ENCODE measurements at regions not wholly inside any gene's neighbourhood (a gene's known extent, or its start where the extent isn't known, plus 50 kb on each side); places are given as distances from the start of the nearest gene placed in this dataset.

DNA sequence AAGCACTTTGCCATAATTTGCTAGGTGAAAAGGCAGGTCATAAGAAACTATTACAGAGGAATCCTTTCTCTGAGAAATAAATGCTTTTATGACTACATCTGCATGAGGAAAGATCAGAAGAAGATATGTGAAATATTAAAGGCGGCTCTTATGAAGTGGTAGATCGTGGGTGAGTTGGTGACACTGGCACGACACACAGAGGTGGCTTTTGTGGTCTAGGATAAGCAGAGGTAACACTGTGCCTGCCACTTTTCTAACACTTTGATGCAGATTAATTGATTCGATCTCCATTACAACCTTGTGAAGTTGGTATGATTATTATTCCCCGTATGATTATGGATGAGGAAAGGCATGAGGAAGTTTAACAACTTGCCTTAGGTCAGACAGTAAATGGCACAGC, 60.0 kb upstream of the ELK3 start:
- DNase-seq (ENCODE audit: low spot score) = no peak

DNA sequence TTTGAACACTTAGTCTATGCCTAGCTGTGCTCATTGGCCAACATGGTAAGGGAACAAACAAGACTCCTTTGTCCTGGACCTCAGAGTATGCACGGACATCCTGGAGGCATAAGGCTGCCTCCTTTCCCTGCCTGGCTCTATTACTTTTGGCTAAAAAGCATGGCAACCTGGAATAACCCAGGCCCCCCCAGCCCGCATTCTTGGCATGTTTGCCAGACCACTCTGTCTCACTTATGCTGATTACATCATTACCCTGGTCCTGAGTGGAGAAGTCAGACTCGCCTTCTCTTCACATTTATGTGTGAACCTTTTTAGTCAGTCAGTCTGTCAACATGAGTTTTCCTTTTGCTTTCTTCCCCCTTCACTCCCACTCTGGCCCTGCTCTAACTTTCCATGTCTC, 58.0 kb upstream of the ELK3 start:
- DNase-seq (ENCODE audit: low spot score) = no peak

DNA sequence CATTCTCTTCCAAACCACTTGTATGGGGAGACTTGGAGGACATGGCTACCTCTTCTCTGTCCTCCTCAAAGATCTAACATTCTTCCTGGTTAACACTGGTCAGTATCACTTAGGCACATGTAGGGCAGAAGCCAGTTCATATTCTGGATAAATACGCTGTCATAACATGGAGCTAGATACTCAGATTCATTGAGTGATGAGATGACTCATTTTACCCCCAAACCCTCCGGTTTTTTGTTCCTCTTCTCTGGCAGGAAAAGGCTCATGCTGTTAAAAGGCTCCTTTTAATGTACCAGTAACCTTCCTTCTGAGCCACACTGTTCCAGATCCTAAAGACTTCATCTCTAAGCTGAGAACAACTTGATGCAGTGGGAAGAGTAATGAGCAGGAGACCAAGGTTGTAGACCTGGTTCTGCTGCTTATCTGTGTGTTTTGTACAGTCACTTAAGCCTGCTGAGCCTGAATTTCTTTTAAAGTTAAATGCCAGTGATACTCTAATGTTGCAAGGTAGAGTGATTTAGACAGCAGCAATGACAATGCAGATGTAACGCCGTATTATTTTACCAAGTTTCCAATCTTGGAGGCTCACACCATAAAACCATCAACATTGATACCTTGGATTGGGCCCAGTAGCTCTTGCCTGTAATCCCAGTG, 57.3 kb upstream of the ELK3 start:
- no peak for DNase-seq (ENCODE audit: low spot score)

DNA sequence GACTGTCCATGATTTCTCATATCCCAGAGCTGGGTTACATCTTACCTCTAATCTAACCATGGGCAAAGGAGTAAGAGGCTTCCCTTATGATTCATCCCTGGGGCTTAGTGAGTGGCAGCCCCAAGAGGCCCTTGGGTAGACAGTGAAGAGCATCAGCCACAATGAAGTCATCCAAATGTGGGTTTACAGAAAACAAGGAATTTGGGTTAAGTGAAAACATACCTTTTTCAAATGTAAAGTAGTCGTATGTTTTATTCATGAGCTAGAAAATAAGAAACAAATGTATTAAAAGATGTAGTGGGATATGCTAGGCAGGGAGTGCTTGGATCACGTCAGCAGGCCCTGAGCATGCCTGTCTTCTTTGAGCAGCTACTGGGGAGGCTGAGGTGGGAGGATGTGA, 54.0 kb upstream of the ELK3 start:
- no peak for DNase-seq (ENCODE audit: low spot score)

DNA sequence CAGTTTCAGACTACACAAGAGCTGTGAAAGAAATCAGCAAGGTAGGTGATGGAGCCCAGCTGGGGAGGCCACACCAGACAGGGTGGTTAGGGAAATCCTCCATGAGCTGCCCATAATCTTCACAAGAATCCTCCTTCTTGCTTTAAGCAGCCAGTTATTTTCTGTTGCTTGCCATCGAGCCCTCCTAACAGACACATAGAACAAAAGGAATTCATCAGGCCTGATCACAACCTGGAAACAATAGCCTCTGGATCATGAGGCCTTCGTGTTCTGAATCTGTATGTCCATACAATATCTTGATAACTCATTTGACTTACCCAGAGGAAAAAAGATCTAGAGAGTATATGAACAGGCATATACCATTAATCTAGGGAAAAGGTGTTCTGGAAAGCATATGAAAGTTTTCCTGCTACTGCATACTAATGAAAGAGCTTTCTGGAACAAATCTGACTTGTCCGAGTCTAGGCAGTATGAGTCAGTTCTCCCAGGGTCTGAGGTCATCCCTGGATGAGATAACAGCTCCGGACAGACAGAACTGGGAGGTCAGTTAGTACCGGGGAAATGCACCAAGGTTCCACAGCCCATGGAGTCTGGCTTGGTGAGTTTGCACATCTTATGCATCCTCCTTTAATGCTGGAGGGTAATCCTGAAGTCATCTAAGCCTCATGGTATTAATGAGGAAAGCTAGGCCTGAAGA, 52.8 kb upstream of the ELK3 start:
- DNase-seq (ENCODE audit: low spot score) = no peak

DNA sequence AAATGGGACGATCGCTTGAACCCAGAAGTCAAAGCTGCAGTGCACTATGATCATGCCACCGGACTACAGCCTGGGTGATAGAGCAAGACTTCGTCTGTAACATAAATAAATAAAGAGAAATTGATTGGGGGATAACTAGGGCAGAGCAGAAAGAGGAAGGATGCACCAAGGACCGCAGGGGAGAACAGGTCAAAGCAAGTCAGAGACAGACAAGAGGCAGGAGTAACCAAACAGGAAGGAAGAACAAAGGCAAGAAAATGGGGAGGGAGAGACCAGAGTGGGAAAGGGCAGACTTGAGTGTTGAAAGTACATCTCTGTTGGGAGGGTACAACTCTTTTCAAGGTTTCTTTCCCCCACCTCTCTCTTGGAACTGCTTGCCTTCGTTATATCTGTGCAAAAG, 50.8 kb upstream of the ELK3 start:
- DNase-seq (ENCODE audit: low spot score) = no peak

DNA sequence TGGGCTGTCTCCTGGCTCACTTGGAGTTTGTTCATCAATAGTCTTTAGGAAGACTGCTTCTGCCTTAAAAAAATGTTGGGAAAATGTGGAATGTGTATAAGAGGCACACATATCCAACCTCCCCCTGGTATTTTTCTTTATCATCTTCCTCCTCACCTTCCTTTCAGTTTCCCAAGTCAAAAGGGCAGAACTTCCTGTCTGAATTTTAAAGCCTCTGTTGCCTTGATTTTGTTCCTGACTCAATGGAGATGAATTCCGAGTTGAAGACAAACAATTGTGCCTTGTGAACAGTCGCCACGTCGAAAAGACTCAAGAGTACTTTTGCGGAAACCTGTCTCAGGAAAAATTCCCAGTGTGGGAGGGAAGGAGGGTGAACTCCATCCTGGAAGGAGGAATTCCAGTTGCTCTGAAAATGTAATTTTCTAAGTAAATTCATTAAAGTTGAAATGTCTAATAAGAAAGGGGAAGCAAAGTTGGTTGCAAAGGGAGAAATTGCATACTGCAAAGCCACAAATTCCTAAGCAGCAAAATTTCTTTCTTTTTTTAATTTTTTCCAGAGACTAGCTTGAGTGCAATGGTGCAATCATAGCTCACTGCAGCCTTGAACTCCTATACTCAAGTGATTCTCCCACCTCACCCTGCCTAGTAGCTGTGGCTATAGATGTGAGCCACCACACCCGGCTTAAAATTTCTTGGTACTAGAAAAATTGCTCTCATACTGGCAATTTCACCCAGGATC, 50.2 kb upstream of the ELK3 start:
- DNase-seq (ENCODE audit: low spot score) = no peak

All from mucosa of gallbladder (tissue), 1 donor.